Aorta (tissue), 5 donors: ENCODE measurements at regions not wholly inside any gene's neighbourhood (a gene's known extent, or its start where the extent isn't known, plus 50 kb on each side); places are given as distances from the start of the nearest gene placed in this dataset.

Experiments
- ATAC-seq: fragments of 200-7000 bp; cut with Tn5 transposase; one replicate; pipeline ENCODE4 v1.9.1; 2022; ENCODE audit warnings: moderate library complexity; ENCODE audit not compliant: low FRiP score
- DNase-seq, 2 donors: peaks; one replicate each; pipeline ENCODE4 v3.0.0-alpha.2; 2020
- H3K27ac ChIP-seq, 2 donors: one replicate each; pipeline ENCODE4 v1.5.1; 2013; ENCODE audit warnings: low read length in 2 of 2, mild to moderate bottlenecking in 2 of 2, moderate library complexity in 2 of 2, control low read depth in 1 of 2, inconsistent platforms in 1 of 2, low read depth in 1 of 2
- H3K27me3 ChIP-seq, 2 donors: one replicate each; pipeline ENCODE4 v1.6.1; 2013; ENCODE audit warnings: control low read depth in 1 of 2, low read length in 1 of 2, mild to moderate bottlenecking in 1 of 2, moderate library complexity in 1 of 2; ENCODE audit not compliant: insufficient read depth in 2 of 2, control insufficient read depth in 1 of 2
- H3K36me3 ChIP-seq, 2 donors: one replicate each; pipeline ENCODE4 v1.6.1; 2013; ENCODE audit warnings: control low read depth in 1 of 2, low read length in 1 of 2, mild to moderate bottlenecking in 1 of 2; ENCODE audit not compliant: insufficient read depth in 2 of 2, control insufficient read depth in 1 of 2
- H3K4me1 ChIP-seq, 2 donors: one replicate each; pipeline ENCODE4 v1.6.1; 2013; ENCODE audit warnings: low read length in 2 of 2, control low read depth in 1 of 2, mild to moderate bottlenecking in 1 of 2, moderate library complexity in 1 of 2; ENCODE audit not compliant: insufficient read depth in 2 of 2, control insufficient read depth in 1 of 2
- H3K4me3 ChIP-seq, 2 donors: one replicate each; pipeline ENCODE4 v1.5.1; 2013; ENCODE audit warnings: low read length in 2 of 2, control low read depth in 1 of 2, mild to moderate bottlenecking in 1 of 2
- H3K9me3 ChIP-seq: one replicate; pipeline ENCODE4 v1.6.1; 2013; ENCODE audit warnings: mild to moderate bottlenecking, low read length; ENCODE audit not compliant: control insufficient read depth
- WGBS, 2 donors: extraction: QIAGEN DNeasy Blood & Tissue Kit; methylation state at CpG; one replicate each; pipeline ENCODE4 v1.1.7; 2013; 5-methylcytosine and 5-hydroxymethylcytosine counted together
- intact Hi-C, 2 donors: fragments of 100-400 bp; cut with DNase I; formaldehyde crosslinking; loops; one replicate each; pipeline versions ENCODE4 v1.14.2 to v1.15.0; 2022
- donor health status: healthy with polysubstance abuse.
- donor health status: Bipolar disorder and iron deficiency.
- donor health status: DM: no; HTN: no; CAD: no.
- donor health status: DM: no; HTN: no; CAD: no.
- donor health status: DM: yes; HTN: yes; CAD: no.

- WGBS, 2 donors: 12 to 18% methylated on average over 24 to 32 of the region's 32 CpGs
- intact Hi-C loops: no loop called here
- DNase-seq (no peak), ATAC-seq (no peak)
- Histone ChIP-seq H3K36me3 (no peaks in the 10 kb centered on the region), H3K4me1 (no peaks in the 10 kb centered on the region), H3K9me3 (peaks cover 1% of the 10 kb centered on the region), H3K27ac (no peak overlapping the region), H3K27me3 (no peaks in the 10 kb centered on the region), H3K4me3 (no peak overlapping the region)
Observed at GRCh38 chr10:128265596-128265995, 139.4 kb upstream of the MKI67 start.

GRCh38 chr10:128267581-128267980 is 141.4 kb upstream of the MKI67 start:
- H3K27ac ChIP-seq: no peak overlapping the region

GRCh38 chr10:128268015-128268722 is 141.9 kb upstream of the MKI67 start:
- no peaks in the 10 kb centered on the region for H3K36me3 ChIP-seq
- H3K27ac ChIP-seq: no peak overlapping the region
- ATAC-seq (no peak), DNase-seq (no peak)
- H3K4me3 ChIP-seq: no peak overlapping the region
- 47 to 49% methylated on average over 25 of the region's 25 CpGs for WGBS, 2 donors
- H3K9me3 ChIP-seq: no peaks in the 10 kb centered on the region
- H3K27me3 ChIP-seq: no peaks in the 10 kb centered on the region
- intact Hi-C loops: no loop called here
- H3K4me1 ChIP-seq: no peaks in the 10 kb centered on the region

More at GRCh38 chr10:128267581-128267980, 141.4 kb upstream of the MKI67 start:
- ATAC-seq: no peak
- Histone ChIP-seq H3K4me1 (no peaks in the 10 kb centered on the region), H3K4me3 (no peak overlapping the region), H3K36me3 (no peaks in the 10 kb centered on the region), H3K27me3 (no peaks in the 10 kb centered on the region), H3K9me3 (no peaks in the 10 kb centered on the region)
- intact Hi-C loops: no loop called here
- no peak for DNase-seq
- 33 to 39% methylated on average over 5 of the region's 5 CpGs for WGBS, 2 donors

- Histone ChIP-seq H3K27ac (no peak overlapping the region), H3K36me3 (no peaks in the 10 kb centered on the region), H3K27me3 (no peaks in the 10 kb centered on the region), H3K9me3 (no peaks in the 10 kb centered on the region), H3K4me1 (no peaks in the 10 kb centered on the region), H3K4me3 (no peak overlapping the region)
- ATAC-seq (peak; percentile 66), DNase-seq (no peak)
- WGBS, 2 donors: 50 to 54% methylated on average over 10 of the region's 10 CpGs
- intact Hi-C loops: no loop called here
Observed at GRCh38 chr10:128274938-128275337, 148.7 kb upstream of the MKI67 start.

- Histone ChIP-seq H3K27ac (no peak overlapping the region), H3K27me3 (no peaks in the 10 kb centered on the region), H3K4me3 (no peak overlapping the region), H3K36me3 (no peaks in the 10 kb centered on the region), H3K9me3 (no peaks in the 10 kb centered on the region), H3K4me1 (no peaks in the 10 kb centered on the region)
- intact Hi-C loops: no loop called here
- WGBS, 2 donors: 69 to 77% methylated on average over 19 of the region's 19 CpGs
- ATAC-seq (no peak), DNase-seq (no peak)
Observed at GRCh38 chr10:128275388-128276177, 149.4 kb upstream of the MKI67 start.

- DNase-seq (no peak), ATAC-seq (no peak)
- intact Hi-C loops: no loop called here
- H3K27ac ChIP-seq: no peak overlapping the region
- no peaks in the 10 kb centered on the region for H3K4me1 ChIP-seq
- H3K4me3 ChIP-seq: no peak overlapping the region
- 55 to 68% methylated on average over 8 of the region's 8 CpGs for WGBS, 2 donors
- H3K27me3 ChIP-seq: no peaks in the 10 kb centered on the region
- no peaks in the 10 kb centered on the region for H3K9me3 ChIP-seq
- no peaks in the 10 kb centered on the region for H3K36me3 ChIP-seq
Observed at GRCh38 chr10:128277267-128277840, 151.1 kb upstream of the MKI67 start.

GRCh38 chr10:128278362-128278761 is 152.1 kb upstream of the MKI67 start:
- H3K4me3 ChIP-seq: no peak overlapping the region
- H3K9me3 ChIP-seq: no peaks in the 10 kb centered on the region
- H3K4me1 ChIP-seq: no peaks in the 10 kb centered on the region
- no peaks in the 10 kb centered on the region for H3K27me3 ChIP-seq
- no peak overlapping the region for H3K27ac ChIP-seq
- WGBS, 2 donors: 22 to 27% methylated on average over 7 of the region's 7 CpGs
- DNase-seq (no peak), ATAC-seq (no peak)
- H3K36me3 ChIP-seq: no peaks in the 10 kb centered on the region
- intact Hi-C loops: no loop called here

GRCh38 chr10:128280271-128280670 is 154.0 kb upstream of the MKI67 start:
- Histone ChIP-seq H3K27ac (no peak overlapping the region), H3K4me3 (no peak overlapping the region), H3K27me3 (no peaks in the 10 kb centered on the region), H3K36me3 (no peaks in the 10 kb centered on the region), H3K9me3 (no peaks in the 10 kb centered on the region), H3K4me1 (no peaks in the 10 kb centered on the region)
- 73 to 79% methylated on average over 2 of the region's 2 CpGs for WGBS, 2 donors
- ATAC-seq (no peak), DNase-seq (no peak)
- intact Hi-C loops: no loop called here
